ENCODE measurements at regions not wholly inside any gene's neighbourhood (a gene's known extent, or its start where the extent isn't known, plus 50 kb on each side); places are given as distances from the start of the nearest gene placed in this dataset.

GRCh38 chr2:217413193-217413592 lies 553.3 kb upstream of the TNP1 start:
- H3K27ac ChIP-seq = peak overlapping the region in 11 of 21 experiments; percentile 4 to 76 (median 49)
- no peak overlapping the region for H3K4me3 ChIP-seq

DNA sequence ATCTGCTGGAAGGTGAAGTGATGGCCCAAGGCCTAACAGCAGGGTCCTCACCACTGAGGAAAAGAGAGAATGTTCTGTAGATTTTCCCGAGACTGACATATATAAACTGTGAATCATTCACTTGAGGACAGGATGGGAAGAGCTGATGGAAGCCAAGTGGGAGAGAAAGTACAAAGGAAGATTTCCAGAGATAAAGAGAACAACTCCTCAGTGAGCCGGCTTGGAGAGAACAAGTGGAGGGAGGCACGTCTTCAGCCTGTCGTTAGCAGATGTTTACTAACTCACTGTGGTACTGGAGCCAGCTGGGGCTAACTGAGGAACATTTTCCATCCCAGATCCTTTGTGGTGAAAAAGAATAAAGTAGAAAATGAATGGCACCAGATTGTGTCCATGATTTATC lies 552.9 kb upstream of the TNP1 start:
- Histone ChIP-seq H3K27ac (peak overlapping the region in 13 of 21 experiments; percentile 4 to 76 (median 49)), H3K4me3 (no peak overlapping the region)

GRCh38 chr2:217412277-217412676 lies 552.4 kb upstream of the TNP1 start:
- Histone ChIP-seq H3K27ac (peak overlapping the region in 12 of 21 experiments; percentile 20 to 76 (median 52)), H3K4me3 (no peak overlapping the region)

GRCh38 chr2:217410681-217410960 lies 550.8 kb upstream of the TNP1 start:
- Histone ChIP-seq H3K27ac (peak overlapping the region in 1 of 21 experiments; percentile 75), H3K4me3 (no peak overlapping the region)

- peak overlapping the region in 1 of 21 experiments; percentile 75 for H3K27ac ChIP-seq
- no peak overlapping the region for H3K4me3 ChIP-seq
Measured at GRCh38 chr2:217409949-217410680, 550.3 kb upstream of the TNP1 start.

GRCh38 chr2:217407362-217407761 lies 547.5 kb upstream of the TNP1 start:
- H3K27ac ChIP-seq = no peak overlapping the region
- H3K4me3 ChIP-seq = no peak overlapping the region

GRCh38 chr2:217404236-217404760 lies 544.4 kb upstream of the TNP1 start:
- Histone ChIP-seq H3K4me3 (no peak overlapping the region), H3K27ac (no peak overlapping the region)

DNA sequence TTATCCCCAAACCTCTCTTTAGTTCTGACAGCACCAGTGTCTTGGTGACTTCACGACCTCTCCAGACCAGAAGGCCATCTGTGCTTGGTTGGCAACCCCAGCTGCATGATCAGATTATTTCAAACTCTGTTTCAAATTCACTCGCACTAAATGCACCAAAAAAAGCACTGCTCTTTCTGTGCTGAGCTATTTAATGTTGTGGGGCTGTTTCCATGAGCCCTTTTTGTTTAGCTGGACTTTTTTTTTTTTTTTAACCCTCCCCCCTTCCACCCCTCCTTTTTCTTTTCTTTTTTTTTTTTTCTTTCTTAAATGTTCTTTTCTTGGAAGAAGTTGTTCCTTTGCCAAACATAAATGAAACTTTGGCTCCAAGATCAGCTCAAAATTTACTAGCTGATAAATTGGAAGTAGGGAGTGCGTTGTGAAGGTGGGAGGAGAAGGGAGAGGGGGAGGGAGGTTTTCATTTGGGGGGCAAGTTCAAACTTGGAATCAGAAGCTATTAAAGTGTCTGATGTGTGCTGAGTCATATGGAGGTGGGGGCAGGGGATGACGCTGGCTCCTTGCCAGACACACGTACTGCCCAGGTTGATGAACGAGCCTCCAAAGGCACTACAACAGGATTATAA lies 543.0 kb upstream of the TNP1 start:
- peak overlapping the region in 3 of 21 experiments; percentile 10 to 49 (median 12) for H3K27ac ChIP-seq
- no peak overlapping the region for H3K4me3 ChIP-seq

DNA sequence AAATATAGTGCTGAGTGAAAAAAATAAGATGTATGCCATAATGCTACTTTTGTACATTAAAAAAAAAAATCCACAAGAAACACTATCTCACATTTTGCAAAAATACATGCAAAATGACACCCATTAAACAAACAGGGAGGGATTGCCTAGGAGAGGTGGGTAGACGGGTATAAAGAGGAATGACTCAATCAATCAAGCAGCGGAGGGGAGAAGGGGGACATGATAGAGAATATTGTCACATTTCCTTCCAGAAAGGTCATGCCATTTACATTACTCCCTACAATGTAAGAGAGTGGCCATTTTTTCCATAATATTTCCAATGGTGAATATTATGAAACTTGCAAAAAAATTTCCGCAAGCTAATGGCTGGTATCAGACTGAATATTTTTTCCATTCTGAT lies 542.3 kb upstream of the TNP1 start:
- Histone ChIP-seq H3K4me3 (no peak overlapping the region), H3K27ac (no peak overlapping the region)

- H3K27ac ChIP-seq = peak overlapping the region in 2 of 21 experiments; percentile 28 to 33
Measured at GRCh38 chr2:217399291-217399690, 539.4 kb upstream of the TNP1 start.

DNA sequence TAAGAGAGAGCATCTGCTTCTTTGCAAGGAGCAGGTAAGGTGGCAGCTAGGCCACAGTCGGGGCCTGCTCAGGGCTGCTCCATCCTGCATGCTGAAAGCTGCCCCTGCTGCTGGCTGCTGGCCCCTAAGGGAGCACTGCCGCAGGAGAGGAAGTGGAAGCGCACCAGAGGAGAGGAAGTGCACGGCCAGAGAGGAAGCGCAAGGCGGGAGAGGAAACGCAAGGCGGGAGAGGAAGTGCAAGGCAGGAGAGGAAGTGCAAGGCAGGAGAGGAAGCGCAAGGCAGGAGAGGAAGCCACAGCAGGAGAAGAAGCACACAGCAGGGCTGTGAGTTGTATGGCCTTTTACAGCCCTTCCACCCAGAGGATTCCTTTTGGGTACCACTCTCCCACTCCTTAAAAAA lies 539.0 kb upstream of the TNP1 start:
- peak overlapping the region in 2 of 21 experiments; percentile 28 to 33 for H3K27ac ChIP-seq
- no peak overlapping the region for H3K4me3 ChIP-seq

More at GRCh38 chr2:217399291-217399690, 539.4 kb upstream of the TNP1 start:
- no peak overlapping the region for H3K4me3 ChIP-seq

- Histone ChIP-seq H3K4me3 (no peak overlapping the region), H3K27ac (peak overlapping the region in 1 of 21 experiments; percentile 5)
Measured at GRCh38 chr2:217398101-217398500, 538.2 kb upstream of the TNP1 start.

DNA sequence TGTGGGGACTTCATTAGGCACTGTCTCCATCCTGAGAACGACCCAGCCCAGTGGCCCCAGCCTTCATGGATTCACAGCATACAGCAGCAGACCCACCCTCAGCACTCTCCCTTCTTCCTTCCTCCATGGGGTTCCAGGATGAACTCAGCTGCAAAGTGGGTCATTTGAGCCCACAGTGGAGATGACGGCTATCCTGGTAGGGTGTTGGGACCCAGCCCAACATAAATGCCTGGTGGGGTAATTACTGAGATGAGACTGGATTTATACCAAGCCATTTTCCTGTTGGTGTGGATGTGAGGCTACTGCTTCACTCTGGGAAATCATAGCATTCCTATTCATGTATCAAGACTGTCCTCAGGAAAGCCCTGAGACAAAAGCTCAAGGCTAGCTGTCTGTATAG lies 536.7 kb upstream of the TNP1 start:
- H3K27ac ChIP-seq = peak overlapping the region in 7 of 21 experiments; percentile 5 to 57 (median 47)
- H3K4me3 ChIP-seq = no peak overlapping the region

DNA sequence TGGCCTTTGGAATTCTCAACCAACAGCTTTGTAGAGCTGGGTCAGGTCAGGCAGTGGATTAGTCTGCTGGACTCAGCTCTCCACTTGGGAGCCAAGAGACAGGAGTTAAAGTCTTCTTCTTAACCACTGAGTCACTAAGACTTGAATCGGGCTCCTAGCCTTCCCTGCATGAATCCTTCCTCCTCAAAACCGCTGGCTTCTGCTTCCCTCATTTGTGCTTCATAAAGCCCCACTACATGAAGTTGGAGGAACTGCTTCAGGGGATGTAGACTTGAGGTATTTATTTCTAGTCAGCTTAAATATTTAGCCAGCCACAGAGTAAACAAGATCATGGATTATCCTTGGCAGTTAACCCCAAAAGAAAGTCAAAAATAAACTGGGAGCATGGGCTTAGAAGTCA lies 536.3 kb upstream of the TNP1 start:
- Histone ChIP-seq H3K27ac (peak overlapping the region in 7 of 21 experiments; percentile 5 to 57 (median 47)), H3K4me3 (no peak overlapping the region)

DNA sequence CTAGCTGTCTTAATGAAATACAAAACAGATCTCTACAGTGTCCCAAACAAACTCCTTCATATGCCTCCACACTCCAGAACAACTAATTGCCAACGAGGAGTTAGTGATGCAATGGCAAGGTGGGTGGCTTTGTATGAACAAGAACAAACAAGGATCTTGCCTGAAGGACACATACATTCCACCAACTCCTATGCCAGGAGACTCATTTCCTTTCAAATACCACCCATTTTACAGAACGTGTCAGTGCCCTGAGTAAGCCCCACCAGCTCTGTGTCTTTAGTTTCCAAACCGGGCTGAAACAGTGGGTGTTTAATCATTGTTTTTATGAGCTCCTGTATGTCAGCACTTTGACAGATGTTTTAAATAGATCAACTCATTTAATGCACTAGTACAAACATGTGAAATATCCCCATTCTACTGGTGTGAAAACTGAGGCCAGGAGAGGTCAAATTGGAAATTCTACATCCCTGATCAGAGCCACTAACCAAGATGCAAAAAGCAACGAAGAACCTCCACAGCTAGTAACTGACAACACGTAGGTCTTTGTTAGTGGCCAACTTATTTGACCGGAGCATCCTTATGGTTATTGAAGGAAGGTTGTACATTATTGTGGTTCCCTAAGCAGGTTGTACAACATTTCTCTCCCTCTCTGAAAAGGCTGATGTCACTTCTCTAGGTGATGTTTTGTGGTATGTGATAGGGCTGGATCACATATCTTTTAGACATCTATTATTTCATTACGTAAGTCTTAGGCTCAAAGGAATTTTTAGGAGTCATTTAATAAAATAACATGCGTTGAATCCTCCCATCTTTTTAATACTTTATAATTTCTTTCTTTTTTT lies 534.9 kb upstream of the TNP1 start:
- H3K4me3 ChIP-seq = no peak overlapping the region
- peak overlapping the region in 8 of 21 experiments; percentile 18 to 56 (median 44) for H3K27ac ChIP-seq

GRCh38 chr2:217393585-217394032 lies 533.7 kb upstream of the TNP1 start:
- H3K27ac ChIP-seq = peak overlapping the region in 8 of 21 experiments; percentile 11 to 64 (median 34)
- no peak overlapping the region for H3K4me3 ChIP-seq

DNA sequence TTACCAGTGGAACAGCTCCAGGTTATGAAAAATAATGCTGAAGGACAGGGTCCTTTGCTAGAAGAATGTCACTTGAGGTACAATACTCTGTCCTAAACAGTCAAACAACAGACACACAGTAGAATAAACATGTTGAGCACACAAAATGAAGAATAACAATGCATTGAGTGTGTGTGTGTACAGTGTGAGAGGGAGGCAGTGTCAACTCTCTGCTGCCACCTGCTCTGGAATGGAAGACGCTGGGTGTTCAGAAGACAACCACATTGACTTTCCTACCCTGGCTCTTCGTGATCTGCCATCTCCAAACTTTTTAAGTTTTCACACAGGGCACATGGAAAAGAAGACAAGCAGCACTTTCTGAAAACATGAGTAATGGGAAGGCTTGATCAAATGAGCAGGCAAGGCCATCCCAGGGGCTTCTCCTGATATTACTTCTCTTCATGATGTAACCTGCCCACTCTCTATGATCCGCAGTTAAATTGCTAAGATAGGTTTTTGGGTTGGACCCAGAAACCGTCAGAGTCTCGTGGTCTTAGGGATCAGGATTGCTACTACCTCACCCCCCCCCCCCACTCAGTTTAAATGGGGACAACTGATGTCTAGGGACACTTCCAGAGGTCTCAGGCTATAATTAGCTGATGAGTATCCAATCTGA lies 533.2 kb upstream of the TNP1 start:
- peak overlapping the region in 9 of 21 experiments; percentile 11 to 64 (median 35) for H3K27ac ChIP-seq
- no peak overlapping the region for H3K4me3 ChIP-seq

- no peak overlapping the region for H3K27ac ChIP-seq
Measured at GRCh38 chr2:217387776-217388387, 528.0 kb upstream of the TNP1 start.

GRCh38 chr2:217386041-217386440 lies 526.2 kb upstream of the TNP1 start:
- no peak overlapping the region for H3K27ac ChIP-seq
- H3K4me3 ChIP-seq = no peak overlapping the region

More at GRCh38 chr2:217387776-217388387, 528.0 kb upstream of the TNP1 start:
- no peak overlapping the region for H3K4me3 ChIP-seq

Measured in skin epidermis (tissue), 12 donors.